NK-92 treated with Interleukin-12 subunit alpha and Interleukin-12 subunit beta, amount 100 ng/mL, for 24 hours (cell line): ENCODE measurements at regions not wholly inside any gene's neighbourhood (a gene's known extent, or its start where the extent isn't known, plus 50 kb on each side); places are given as distances from the start of the nearest gene placed in this dataset.

Source experiments
- DNase-seq: peaks from one replicate; lab custom pipeline; 2025; lab: John Stamatoyannopoulos, UW

DNA sequence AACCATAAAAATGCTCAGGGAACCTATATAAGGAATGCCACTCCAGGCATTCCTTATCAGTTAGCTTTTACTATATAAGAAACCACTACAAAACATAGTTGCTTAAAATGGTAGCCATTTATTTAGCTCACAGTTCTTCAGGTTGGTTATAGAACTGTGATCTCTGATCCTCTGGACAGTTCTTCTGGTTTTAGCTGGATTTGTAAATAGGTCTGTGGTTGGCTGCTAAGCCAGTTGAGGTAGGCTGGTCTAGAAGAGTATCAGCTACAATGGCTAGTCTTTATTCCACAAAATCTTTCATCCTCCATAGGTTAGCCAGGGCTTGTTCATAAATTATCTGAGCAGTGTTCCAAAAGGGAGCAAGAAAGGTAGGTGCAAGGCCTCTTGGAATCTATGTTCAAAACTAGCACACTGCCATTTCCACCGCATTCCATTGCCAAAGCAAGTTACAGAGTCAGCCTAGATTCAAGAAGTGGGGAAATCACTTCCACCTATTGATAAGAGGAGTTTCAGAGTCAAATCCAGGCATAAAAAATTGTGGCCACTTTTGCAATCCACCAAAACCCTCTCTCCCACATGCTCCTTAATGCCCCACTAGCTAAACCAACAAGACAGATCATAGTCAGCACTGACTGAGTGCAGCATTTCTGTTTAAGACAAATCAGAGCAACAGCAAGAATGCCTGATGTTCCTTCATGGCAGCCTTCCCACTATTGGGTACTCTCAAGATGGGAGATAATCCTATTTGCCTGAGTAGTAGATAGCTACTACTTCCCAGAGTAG lies 146.4 kb downstream of the IRS1 start:
- DNase-seq = no peak

GRCh38 chr2:226652369-226652768 lies 147.3 kb downstream of the IRS1 start:
- DNase-seq = no peak

GRCh38 chr2:226649871-226650660 lies 149.6 kb downstream of the IRS1 start:
- no peak for DNase-seq

DNA sequence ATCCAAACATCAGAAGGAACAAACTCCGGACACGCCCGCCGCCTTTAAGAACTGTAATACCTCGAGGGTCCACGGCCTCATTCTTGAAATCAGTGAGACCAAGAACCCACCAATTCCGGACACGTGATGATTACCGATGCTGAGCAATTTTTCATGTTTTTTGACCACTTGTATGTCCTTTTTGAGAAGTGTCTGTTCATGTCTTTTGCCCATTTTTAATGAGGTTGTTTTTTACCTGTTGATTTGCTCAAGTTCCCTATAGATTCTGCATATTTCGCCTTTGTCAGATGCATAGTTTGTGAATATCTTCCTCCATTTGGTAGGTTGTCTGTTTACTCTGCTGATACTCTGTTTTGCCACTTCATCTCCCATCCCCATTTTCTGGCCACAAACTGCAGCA lies 150.4 kb downstream of the IRS1 start:
- no peak for DNase-seq

DNA sequence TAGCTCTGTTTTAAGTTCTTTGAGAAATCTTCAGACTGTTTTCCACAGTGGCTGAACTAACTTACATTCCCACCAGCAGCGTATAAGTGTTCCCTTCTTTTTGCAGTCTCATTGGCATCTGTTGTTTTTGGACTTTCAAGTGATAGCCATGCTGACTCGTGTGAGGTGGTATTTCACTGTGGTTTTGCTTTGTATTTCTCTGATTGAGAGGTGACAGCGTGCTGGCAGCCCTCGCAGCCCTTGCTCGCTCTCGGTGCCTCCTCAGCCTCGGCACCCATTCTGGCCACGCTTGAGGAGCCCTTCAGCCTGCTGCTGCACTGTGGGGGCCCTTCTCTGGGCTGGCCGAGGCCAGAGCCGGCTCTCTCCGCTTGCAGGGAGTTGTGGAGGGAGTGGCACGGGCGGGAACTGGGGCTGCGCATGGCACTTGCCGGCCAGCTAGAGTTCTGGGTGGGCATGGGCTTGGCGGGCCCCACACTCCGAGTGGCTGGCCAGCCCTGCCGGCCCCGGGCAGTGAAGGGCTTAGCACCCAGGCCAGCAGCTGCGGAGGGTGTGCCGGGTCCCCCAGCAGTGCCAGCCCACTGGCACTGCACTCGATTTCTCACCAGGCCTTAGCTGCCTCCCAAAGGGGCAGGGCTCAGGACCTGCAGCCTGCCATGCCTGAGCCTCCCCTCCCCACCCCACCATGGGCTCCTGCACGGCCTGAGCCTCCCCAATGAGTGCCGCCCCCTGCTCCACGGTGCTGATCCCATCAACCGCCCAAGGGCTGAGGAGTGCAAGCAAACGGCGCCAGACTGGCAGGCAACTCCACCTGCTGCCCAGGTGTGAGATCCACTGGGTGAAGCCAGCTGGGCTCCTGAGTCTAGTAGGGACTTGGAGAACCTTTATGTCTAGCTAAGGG lies 151.8 kb downstream of the IRS1 start:
- no peak for DNase-seq

GRCh38 chr2:226644399-226644865 lies 155.2 kb downstream of the IRS1 start:
- DNase-seq = no peak

- no peak for DNase-seq
Measured at GRCh38 chr2:226643946-226644282, 155.7 kb downstream of the IRS1 start.

DNA sequence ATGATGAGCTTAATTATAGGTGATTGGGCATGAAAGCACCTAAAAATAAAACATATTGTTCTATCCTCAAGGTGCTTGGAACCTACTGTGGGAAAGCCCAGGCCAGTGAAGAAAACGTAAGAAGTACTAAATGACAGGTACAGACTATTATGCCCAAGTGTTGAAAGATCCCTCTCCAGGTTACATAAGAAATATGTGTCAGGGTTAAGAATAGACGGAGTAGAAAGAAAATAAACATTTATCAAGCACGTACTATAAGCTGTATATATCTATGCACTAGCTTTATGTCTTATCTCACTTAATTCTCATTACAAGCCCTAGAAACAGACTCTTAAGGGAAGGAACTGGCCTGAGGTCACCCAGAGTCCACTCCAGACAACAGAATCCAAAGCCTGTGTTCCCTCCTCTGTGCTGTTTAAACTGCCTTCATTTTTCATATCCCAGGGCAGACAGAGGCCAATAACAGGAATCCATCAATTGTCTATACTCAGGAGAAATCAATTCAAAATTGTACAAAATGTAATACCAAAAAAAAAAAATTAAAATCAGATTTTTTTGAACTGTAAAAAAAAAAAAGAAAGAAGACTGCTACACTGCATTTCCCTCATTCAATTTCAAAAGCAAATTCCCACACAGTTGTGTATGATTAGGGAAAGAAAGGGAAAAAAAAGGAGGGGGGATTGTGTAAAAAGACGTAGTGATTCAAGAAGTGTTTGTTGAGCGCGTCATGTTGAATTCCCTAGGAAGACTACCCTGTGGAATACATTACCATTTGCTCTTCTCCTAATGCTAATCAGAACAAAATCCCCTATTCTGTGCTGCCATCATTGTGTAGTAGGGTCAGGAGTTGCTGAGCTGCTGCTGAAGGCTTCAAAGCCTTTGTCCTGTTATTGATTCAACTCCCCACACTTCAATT lies 156.3 kb downstream of the IRS1 start:
- no peak for DNase-seq

GRCh38 chr2:226641008-226641407 lies 158.6 kb downstream of the IRS1 start:
- DNase-seq = no peak

GRCh38 chr2:226640501-226640900 lies 159.1 kb downstream of the IRS1 start:
- DNase-seq = no peak

GRCh38 chr2:226639550-226639949 lies 160.1 kb downstream of the IRS1 start:
- no peak for DNase-seq

DNA sequence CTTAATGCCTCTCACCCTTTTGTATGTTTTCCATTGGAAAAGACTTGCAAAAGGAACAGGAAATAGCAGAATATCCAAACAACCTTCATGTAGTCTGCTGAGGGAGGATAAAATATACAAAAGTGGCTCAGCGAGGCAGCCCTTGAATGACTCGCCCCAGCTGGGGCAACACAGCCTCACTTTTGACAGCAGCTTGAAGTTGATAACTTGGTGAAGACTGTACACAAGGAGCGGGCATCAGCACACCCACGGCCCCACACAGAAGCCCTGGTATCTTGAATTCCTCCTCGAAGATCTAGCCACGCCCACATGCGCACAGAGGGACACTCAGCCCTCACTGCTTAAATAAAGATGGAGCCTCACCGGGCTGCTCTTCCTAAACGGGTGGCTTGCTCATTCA lies 161.0 kb downstream of the IRS1 start:
- DNase-seq = no peak

- DNase-seq = no peak
Measured at GRCh38 chr2:226637383-226637782, 162.2 kb downstream of the IRS1 start.

GRCh38 chr2:226636586-226636985 lies 163.0 kb downstream of the IRS1 start:
- no peak for DNase-seq

DNA sequence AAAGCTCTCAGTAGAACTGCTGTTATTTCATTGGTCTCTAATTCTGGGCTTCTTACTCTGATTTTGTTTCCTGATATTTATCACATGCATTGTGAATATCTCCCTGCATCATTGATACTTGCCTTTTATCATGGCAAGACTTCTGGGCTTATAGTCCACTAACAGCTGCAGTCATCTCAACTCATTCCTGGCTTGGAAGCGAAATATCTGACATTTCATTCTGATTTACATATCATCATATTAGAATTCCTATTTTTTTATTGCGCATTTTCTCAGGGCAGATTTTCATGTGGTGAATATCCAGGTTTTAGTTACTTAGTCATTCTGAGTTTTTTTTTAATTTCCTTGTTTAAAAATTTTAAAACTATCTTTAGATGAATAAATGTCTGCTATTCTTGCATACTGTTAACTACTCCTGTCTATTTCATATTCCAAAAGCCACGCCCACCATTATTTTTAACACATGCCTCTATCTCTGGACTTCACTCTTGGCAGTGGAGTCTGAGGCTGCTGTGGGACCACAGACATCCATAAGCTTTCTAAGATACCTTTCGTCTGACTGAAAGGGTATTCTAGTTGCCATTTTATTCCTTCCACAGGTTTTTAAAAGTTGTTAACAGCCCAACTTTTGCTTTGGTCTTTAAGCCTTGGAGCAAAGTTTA lies 164.5 kb downstream of the IRS1 start:
- no peak for DNase-seq

DNA sequence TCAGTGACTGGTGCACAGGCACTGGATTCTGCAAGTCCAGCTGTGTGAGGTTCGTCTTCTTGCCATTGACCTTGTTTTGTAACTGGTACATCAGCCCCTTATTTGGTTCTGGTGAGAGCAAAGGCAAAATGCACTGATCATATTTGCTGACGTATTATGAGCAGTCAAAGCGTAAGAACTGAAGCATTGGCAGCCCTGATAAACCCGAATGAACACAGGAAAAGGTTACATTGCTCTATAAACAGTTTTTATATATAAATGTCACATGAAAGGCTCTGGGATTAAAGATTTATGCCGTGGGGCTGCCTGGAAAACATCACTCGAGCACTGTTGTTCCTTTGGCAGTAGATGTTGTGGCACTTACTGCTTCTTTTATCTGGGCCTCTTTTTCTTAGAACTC lies 167.9 kb downstream of the IRS1 start:
- DNase-seq = no peak

DNA sequence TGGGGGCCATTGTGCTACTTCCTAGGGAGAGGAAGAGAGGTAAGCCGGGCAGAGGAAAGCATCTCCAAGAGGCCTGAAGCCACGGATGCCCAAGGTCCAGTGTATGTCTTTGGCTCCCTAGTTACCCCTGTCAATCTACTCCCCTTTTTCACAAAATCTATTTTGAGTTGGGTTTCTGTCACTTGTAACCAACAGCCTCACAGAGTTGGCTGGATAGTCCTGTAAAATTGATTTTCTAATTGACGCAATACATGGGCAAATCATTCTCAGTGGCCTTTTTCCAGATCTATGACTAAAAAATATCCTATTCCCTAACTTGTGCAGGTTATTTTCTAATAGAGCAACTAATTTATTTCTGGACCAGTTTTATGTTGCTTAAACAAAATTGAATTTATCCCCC lies 168.4 kb downstream of the IRS1 start:
- DNase-seq = no peak

DNA sequence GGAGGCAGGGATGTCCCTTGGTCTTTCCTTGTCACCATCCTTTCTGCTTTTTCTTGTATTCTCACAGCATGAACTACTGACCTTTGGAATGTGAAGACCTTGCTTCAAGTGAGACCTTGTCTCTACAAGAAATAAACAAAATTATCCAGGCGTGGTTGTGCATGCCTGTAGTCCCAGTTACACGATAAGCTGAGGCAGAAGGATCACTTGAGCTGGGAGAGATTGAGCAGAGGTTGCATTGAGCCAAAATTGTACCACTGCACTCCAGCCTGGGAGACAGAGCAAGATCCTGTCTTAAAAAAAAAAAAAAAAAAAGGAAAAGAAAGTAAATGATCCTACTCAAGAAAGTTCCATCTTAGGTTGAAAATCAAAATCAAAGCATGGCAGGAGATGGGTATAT lies 173.7 kb downstream of the IRS1 start:
- no peak for DNase-seq

GRCh38 chr2:226623587-226624368 lies 175.8 kb downstream of the IRS1 start:
- no peak for DNase-seq

- DNase-seq = no peak
Measured at GRCh38 chr2:226622484-226622883, 177.1 kb downstream of the IRS1 start.
